ENCODE measurements at regions not wholly inside any gene's neighbourhood (a gene's known extent, or its start where the extent isn't known, plus 50 kb on each side); places are given as distances from the start of the nearest gene placed in this dataset.

GRCh38 chr12:114226241-114226928 lies 179.6 kb downstream of the TBX5 start:
- Histone ChIP-seq H3K4me1 (ENCODE audit: control insufficient read depth, insufficient read depth, low read length) (no peaks in the 10 kb centered on the region), H3K79me2 (ENCODE audit: control insufficient read depth, insufficient read depth, low read length) (no peaks in the 10 kb centered on the region), H3K36me3 (ENCODE audit: control insufficient read depth in 2 of 2, insufficient read depth in 2 of 2, low read length in 1 of 2) (no peaks in the 10 kb centered on the region), H4K20me1 (ENCODE audit: control insufficient read depth, insufficient read depth) (no peaks in the 10 kb centered on the region), H3K4me2 (ENCODE audit: control insufficient read depth, insufficient read depth) (no peak overlapping the region), H3K27ac (ENCODE audit: control insufficient read depth, insufficient read depth) (no peak overlapping the region), H3K27me3 (replicated peaks in 1 of 2; ENCODE audit: control insufficient read depth in 2 of 2, insufficient read depth in 2 of 2, low read length in 1 of 2) (no peaks in the 10 kb centered on the region), H3K4me3 (no peak overlapping the region), H2AFZ (ENCODE audit: control insufficient read depth, low read depth, low read length) (no peak overlapping the region), H3K9ac (ENCODE audit: control insufficient read depth, insufficient read depth, low read length) (no peak overlapping the region), H3K9me3 (replicated peaks; ENCODE audit: control insufficient read depth, insufficient read depth, low read length) (no peaks in the 10 kb centered on the region)
- in situ Hi-C loops (cut with MboI): no loop called here
- no TSS peak for BruUV-seq (replicated peaks)
- intact Hi-C loops (cut with micrococcal nuclease; ENCODE audit: unreplicated experiment): no loop called here
- no peak for FAIRE-seq
- no peak for TF ChIP-seq NR2F1 (conservative IDR thresholded peaks at IDR 0.05)
- no peak for TF ChIP-seq FOXM1 (IDR thresholded peaks at IDR 0.05; ENCODE audit: low read depth, low read length)
- TF ChIP-seq KAT2A (conservative IDR thresholded peaks at IDR 0.05; ENCODE audit: control insufficient read depth, low read depth, low read length): no peak
- no peak for TF ChIP-seq BCL11A (IDR thresholded peaks at IDR 0.05; ENCODE audit: low read depth, low read length)
- TF ChIP-seq HCFC1 (IDR thresholded peaks at IDR 0.05; ENCODE audit: low read length): no peak
- TF ChIP-seq E4F1 (IDR thresholded peaks at IDR 0.05; ENCODE audit: borderline replicate concordance, partially characterized antibody): no peak
- no peak for TF ChIP-seq STAT3 (IDR thresholded peaks at IDR 0.05; ENCODE audit: low read depth, low read length)
- TF ChIP-seq ATF7 (IDR thresholded peaks at IDR 0.05; ENCODE audit: low read depth): no peak
- TF ChIP-seq NFIC (IDR thresholded peaks at IDR 0.05; ENCODE audit: low read depth, low read length): no peak
- TF ChIP-seq IKZF2 (IDR thresholded peaks at IDR 0.05): no peak
- no peak for TF ChIP-seq ZSCAN29 (IDR thresholded peaks at IDR 0.05)
- no peak for TF ChIP-seq TCF12 (IDR thresholded peaks at IDR 0.05; ENCODE audit: low read depth, low read length)
- no peak for TF ChIP-seq EGR1 (IDR thresholded peaks at IDR 0.05; ENCODE audit: borderline replicate concordance in 1 of 2, low read depth in 2 of 2, low read length in 2 of 2)
- no peak for TF ChIP-seq NBN (IDR thresholded peaks at IDR 0.05)
- no peak for TF ChIP-seq BHLHE40 (IDR thresholded peaks at IDR 0.05; ENCODE audit: borderline replicate concordance in 1 of 2, low read depth in 2 of 2, low read length in 1 of 2)
- DNase-seq (ENCODE audit: low read depth, low spot score): no peak
- ChIA-PET SMC1A (ENCODE audit: uncharacterized antibody, unreplicated experiment) (interaction anchor here (0.6 kb wide), 1 partner anchor 657 kb away, joined by 3 read pairs; no protein-coding TSS in a partner anchor), POLR2A (no interaction called here), CTCF (no interaction called here), RAD21 (ENCODE audit: unreplicated experiment) (no interaction called here)
- WGBS (ENCODE audit: insufficient coverage, insufficient replicate concordance, low lambda C conversion rate, missing lambda C conversion rate): 20% methylated on average over 10 of the region's 10 CpGs
- no peak for ATAC-seq

Data from GM12878 (cell line).